ENCODE measurements at regions not wholly inside any gene's neighbourhood (a gene's known extent, or its start where the extent isn't known, plus 50 kb on each side); places are given as distances from the start of the nearest gene placed in this dataset.

DNA sequence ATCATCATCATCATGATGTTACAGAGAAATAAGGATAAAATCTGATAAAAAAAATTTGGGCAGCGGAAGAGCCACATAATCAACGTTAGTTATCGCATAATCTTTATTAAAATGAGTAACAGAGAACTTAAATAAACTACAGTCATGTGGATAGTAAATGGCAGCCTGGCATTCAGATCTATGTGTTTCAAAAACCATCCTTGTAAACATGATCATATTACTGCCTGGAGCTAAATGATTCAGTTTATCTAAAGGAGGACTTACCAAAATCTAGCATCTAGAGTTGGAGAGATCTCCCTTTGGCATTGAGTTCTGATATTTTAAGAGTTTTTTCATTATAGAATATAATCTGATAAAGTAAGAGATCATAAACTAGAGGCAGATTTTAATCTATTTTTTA is 200.1 kb upstream of the MGAT4C start:
- no peak overlapping the region for H3K4me3 ChIP-seq (ENCODE audit: low read depth, low read length)

GRCh38 chr12:86445356-86445755 is 189.2 kb upstream of the MGAT4C start:
- H3K4me3 ChIP-seq (ENCODE audit: low read depth, low read length), result no peak overlapping the region
- no peak for TF ChIP-seq CTCF (IDR thresholded peaks at IDR 0.05; ENCODE audit: borderline replicate concordance, insufficient read depth, low read depth, low read length)

More for the DNA sequence above, 200.1 kb upstream of the MGAT4C start:
- no peak for TF ChIP-seq CTCF (IDR thresholded peaks at IDR 0.05; ENCODE audit: borderline replicate concordance, insufficient read depth, low read depth, low read length)

GRCh38 chr12:86435053-86435452 is 178.9 kb upstream of the MGAT4C start:
- H3K4me3 ChIP-seq (ENCODE audit: low read depth, low read length), result no peak overlapping the region
- no peak for TF ChIP-seq CTCF (IDR thresholded peaks at IDR 0.05; ENCODE audit: borderline replicate concordance, insufficient read depth, low read depth, low read length)

GRCh38 chr12:86429824-86430223 is 173.6 kb upstream of the MGAT4C start:
- TF ChIP-seq CTCF (IDR thresholded peaks at IDR 0.05; ENCODE audit: borderline replicate concordance, insufficient read depth, low read depth, low read length), result no peak

DNA sequence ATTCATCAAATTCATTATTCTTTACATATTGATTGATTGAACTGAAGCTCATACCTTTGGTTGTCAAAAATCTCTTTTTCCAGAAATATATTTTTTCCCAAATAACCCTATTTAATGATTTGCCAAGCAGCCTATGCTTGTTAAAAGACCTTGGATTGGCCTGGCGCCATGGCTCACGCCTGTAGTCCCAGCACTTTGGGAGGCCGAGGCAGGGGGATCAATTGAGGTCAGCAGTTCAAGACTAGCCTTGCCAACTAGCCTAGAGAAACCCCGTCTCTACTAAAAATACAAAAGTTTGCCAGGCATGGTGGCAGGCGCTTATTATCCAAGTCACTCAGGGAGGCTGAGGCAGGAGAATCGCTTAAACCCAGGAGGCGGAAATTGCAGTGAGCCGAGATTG is 165.1 kb upstream of the MGAT4C start:
- no peak for TF ChIP-seq CTCF (IDR thresholded peaks at IDR 0.05; ENCODE audit: borderline replicate concordance, insufficient read depth, low read depth, low read length)
- H3K4me3 ChIP-seq (ENCODE audit: low read depth, low read length), result no peak overlapping the region

More at GRCh38 chr12:86429824-86430223, 173.6 kb upstream of the MGAT4C start:
- no peak overlapping the region for H3K4me3 ChIP-seq (ENCODE audit: low read depth, low read length)

DNA sequence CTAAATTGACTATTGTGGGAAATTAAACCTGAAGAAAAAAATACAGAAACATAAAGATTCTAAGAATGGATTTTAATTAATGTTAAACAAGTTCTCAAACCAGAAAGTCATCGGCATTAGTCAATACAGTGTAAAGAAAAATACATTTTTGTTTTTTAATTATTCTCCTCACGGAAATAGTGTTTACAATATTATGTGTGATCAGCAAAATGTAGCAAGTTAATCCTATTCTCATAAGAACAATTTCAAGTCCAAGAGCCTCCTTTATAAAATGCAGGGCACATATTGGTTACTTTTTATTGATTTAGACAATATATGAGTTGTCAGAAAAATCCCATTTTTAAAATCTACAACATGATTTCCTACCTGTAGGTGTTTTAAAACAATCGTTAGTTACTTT is 158.0 kb upstream of the MGAT4C start:
- TF ChIP-seq CTCF (IDR thresholded peaks at IDR 0.05; ENCODE audit: borderline replicate concordance, insufficient read depth, low read depth, low read length), result no peak
- no peak overlapping the region for H3K4me3 ChIP-seq (ENCODE audit: low read depth, low read length)

- no peak overlapping the region for H3K4me3 ChIP-seq (ENCODE audit: low read depth, low read length)
Measured at GRCh38 chr12:86411710-86412109, 155.5 kb upstream of the MGAT4C start.

More at GRCh38 chr12:86411710-86412109, 155.5 kb upstream of the MGAT4C start:
- no peak for TF ChIP-seq CTCF (IDR thresholded peaks at IDR 0.05; ENCODE audit: borderline replicate concordance, insufficient read depth, low read depth, low read length)

Measured in GM12875 (cell line).